ENCODE measurements at regions not wholly inside any gene's neighbourhood (a gene's known extent, or its start where the extent isn't known, plus 50 kb on each side); places are given as distances from the start of the nearest gene placed in this dataset.
A peak's percentile ranks its signal among the peaks of the same experiment; 100 is the strongest.

- no peak for DNase-seq
- H3K36me3 ChIP-seq = no peaks in the 10 kb centered on the region
- H3K27ac ChIP-seq = no peak overlapping the region
- TF ChIP-seq EP300 (IDR thresholded peaks at IDR 0.05) (no peak), CTCF (IDR thresholded peaks at IDR 0.05) (no peak), POLR2A (IDR thresholded peaks at IDR 0.05) (no peak), POLR2AphosphoS5 (IDR thresholded peaks at IDR 0.05) (no peak)
- 68 to 85% methylated on average over 1 of the region's 1 CpG for WGBS, 2 donors
- no peaks in the 10 kb centered on the region for H3K27me3 ChIP-seq
- no peaks in the 10 kb centered on the region for H3K4me1 ChIP-seq
- no peak overlapping the region for H3K4me3 ChIP-seq
- H3K9me3 ChIP-seq = no peaks in the 10 kb centered on the region
- intact Hi-C loops (cut with DNase I) = no loop called here
Observed at GRCh38 chr5:106127341-106127781, 1543.4 kb downstream of the EFNA5 start.

- Histone ChIP-seq H3K9me3 (peaks cover 0 to 2% (median 0%) of the 10 kb centered on the region in 4 donors), H3K27ac (no peak overlapping the region), H3K4me1 (no peaks in the 10 kb centered on the region), H3K36me3 (no peaks in the 10 kb centered on the region), H3K4me3 (no peak overlapping the region), H3K27me3 (no peaks in the 10 kb centered on the region)
- no peak for DNase-seq
- WGBS, 2 donors = 66 to 77% methylated on average over 7 of the region's 7 CpGs
- intact Hi-C loops (cut with DNase I) = no loop called here
- TF ChIP-seq POLR2A (IDR thresholded peaks at IDR 0.05) (no peak), POLR2AphosphoS5 (IDR thresholded peaks at IDR 0.05) (no peak), EP300 (IDR thresholded peaks at IDR 0.05) (no peak), CTCF (IDR thresholded peaks at IDR 0.05) (peak in 1 of 4 experiments; percentile 32)
Observed at GRCh38 chr5:106121972-106122605, 1548.6 kb downstream of the EFNA5 start.

GRCh38 chr5:106116682-106117081 is 1554.1 kb downstream of the EFNA5 start:
- intact Hi-C loops (cut with DNase I) = no loop called here
- no peaks in the 10 kb centered on the region for H3K4me1 ChIP-seq
- H3K27ac ChIP-seq = no peak overlapping the region
- WGBS, 2 donors = 50 to 75% methylated on average over 3 of the region's 3 CpGs
- DNase-seq = no peak
- H3K27me3 ChIP-seq = no peaks in the 10 kb centered on the region
- TF ChIP-seq POLR2A (IDR thresholded peaks at IDR 0.05) (no peak), CTCF (IDR thresholded peaks at IDR 0.05) (no peak), EP300 (IDR thresholded peaks at IDR 0.05) (no peak), POLR2AphosphoS5 (IDR thresholded peaks at IDR 0.05) (no peak)
- H3K36me3 ChIP-seq = no peaks in the 10 kb centered on the region
- peaks cover 0 to 2% (median 0%) of the 10 kb centered on the region in 4 donors for H3K9me3 ChIP-seq
- H3K4me3 ChIP-seq = no peak overlapping the region

- H3K9me3 ChIP-seq = no peaks in the 10 kb centered on the region
- DNase-seq = no peak
- H3K27ac ChIP-seq = no peak overlapping the region
- intact Hi-C loops (cut with DNase I) = no loop called here
- H3K27me3 ChIP-seq = no peaks in the 10 kb centered on the region
- H3K36me3 ChIP-seq = no peaks in the 10 kb centered on the region
- no peaks in the 10 kb centered on the region for H3K4me1 ChIP-seq
- H3K4me3 ChIP-seq = no peak overlapping the region
- no peak for TF ChIP-seq CTCF (IDR thresholded peaks at IDR 0.05)
- TF ChIP-seq POLR2AphosphoS5 (IDR thresholded peaks at IDR 0.05) = no peak
- no peak for TF ChIP-seq EP300 (IDR thresholded peaks at IDR 0.05)
- no peak for TF ChIP-seq POLR2A (IDR thresholded peaks at IDR 0.05)
- 92 to 98% methylated on average over 1 of the region's 1 CpG for WGBS, 2 donors
Observed at GRCh38 chr5:106113922-106114321, 1556.8 kb downstream of the EFNA5 start.

- intact Hi-C loops (cut with DNase I) = no loop called here
- H3K27me3 ChIP-seq = no peaks in the 10 kb centered on the region
- H3K4me3 ChIP-seq = no peak overlapping the region
- H3K27ac ChIP-seq = no peak overlapping the region
- 23 to 61% methylated on average over 2 of the region's 2 CpGs for WGBS, 2 donors
- peaks cover 0 to 4% (median 0%) of the 10 kb centered on the region in 4 donors for H3K4me1 ChIP-seq
- no peaks in the 10 kb centered on the region for H3K36me3 ChIP-seq
- DNase-seq = no peak
- TF ChIP-seq POLR2A (IDR thresholded peaks at IDR 0.05) (no peak), CTCF (IDR thresholded peaks at IDR 0.05) (no peak), EP300 (IDR thresholded peaks at IDR 0.05) (no peak), POLR2AphosphoS5 (IDR thresholded peaks at IDR 0.05) (no peak)
- no peaks in the 10 kb centered on the region for H3K9me3 ChIP-seq
Observed at GRCh38 chr5:106106384-106106783, 1564.4 kb downstream of the EFNA5 start.

Data from sigmoid colon (tissue), 6 donors.